ENCODE measurements at regions not wholly inside any gene's neighbourhood (a gene's known extent, or its start where the extent isn't known, plus 50 kb on each side); places are given as distances from the start of the nearest gene placed in this dataset.

DNA sequence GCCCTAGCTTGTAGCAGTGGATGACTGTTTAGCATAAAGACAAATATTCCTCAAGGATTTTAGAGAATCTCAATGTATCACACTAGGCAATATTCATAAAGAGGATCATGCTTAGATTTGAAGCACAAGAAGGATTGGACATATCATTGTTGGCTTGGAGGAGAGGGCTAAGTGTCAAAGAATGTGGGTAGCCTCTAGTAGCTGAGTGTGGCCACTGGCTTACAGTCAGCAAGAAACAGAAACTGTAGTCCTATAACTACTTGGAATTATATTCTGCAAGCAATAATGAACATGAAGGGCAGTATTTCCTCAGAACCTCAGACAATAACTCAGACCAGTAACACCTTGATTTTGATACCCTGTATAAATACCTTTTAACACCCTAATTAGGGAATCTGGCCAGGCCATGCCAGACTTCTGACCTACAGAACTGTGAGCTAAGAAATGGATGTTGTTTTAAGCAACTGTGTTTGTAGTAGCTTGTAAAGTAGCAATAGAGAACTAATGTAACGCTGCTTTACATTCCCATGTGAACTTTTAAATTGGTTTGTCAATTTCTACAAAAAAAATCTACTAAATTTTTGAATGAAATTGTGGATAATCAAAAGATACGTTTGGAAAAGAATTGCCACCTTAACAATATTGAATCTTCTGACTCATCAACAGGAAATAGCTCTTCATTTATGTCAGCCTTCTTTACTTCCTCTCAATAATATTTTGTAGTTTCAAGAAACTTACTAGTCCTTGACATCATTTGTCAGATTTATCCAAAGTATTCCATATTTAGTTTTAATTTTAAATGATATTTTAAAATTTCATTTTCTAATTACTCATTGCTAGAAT is 65.2 kb upstream of the RSPO3 start:
- ATAC-seq (no peak), DNase-seq (ENCODE audit: low spot score in 2 of 2) (no peak)
- Mint-ChIP-seq H3K36me3 (peaks cover 0 to 4% of the 10 kb centered on the region in 2 donors), H3K9me3 (peaks cover 13 to 16% of the 10 kb centered on the region in 2 donors), H3K27ac (no peak overlapping the region)

- ATAC-seq (no peak), DNase-seq (ENCODE audit: low spot score in 2 of 2) (no peak)
- no peak overlapping the region for H3K27ac Mint-ChIP-seq
- peaks cover 0 to 4% of the 10 kb centered on the region in 2 donors for H3K36me3 Mint-ChIP-seq
- H3K9me3 Mint-ChIP-seq, result peaks cover 13 to 15% of the 10 kb centered on the region in 2 donors
Observed at GRCh38 chr6:127053875-127054235, 64.6 kb upstream of the RSPO3 start.

DNA sequence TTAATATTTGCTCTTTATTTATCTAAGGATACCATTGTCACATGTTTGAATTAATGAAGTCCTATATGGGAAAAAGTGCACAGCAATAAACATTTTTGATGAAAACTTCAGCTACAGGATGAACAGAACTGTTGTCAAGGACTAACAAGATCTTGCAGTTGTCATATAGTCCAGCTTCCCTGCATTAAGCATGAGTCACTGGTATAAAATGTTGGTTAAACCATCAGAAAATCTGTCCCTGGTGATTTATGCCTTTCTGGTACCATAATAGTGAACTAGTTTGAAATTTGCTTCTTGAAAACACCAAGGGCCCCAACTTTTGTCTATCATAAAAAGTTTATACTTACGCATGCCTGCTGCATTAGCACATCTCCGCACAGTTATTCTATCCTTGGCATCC is 60.4 kb upstream of the RSPO3 start:
- ATAC-seq, result no peak
- Mint-ChIP-seq H3K9me3 (peaks cover 4 to 5% of the 10 kb centered on the region in 2 donors), H3K27ac (no peak overlapping the region), H3K36me3 (no peaks in the 10 kb centered on the region)
- no peak for DNase-seq (ENCODE audit: low spot score in 2 of 2)

DNA sequence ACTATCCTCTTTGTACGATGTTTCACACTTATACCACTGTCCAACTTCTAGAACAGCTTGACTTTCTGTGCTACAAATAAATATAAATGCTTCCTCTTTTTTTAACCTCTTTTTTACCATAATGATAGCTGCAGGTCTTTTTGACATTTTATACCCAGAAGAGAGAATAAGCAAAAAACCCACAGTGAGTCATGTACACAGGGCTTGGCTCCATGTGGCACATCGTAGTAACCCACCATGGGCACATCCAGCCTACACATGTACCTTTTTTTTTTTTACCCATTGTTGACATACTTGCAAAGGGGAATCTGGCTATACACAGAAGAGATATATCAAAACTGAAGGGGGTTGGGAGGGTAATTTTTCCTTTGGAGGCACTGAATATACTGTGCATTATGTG is 59.5 kb upstream of the RSPO3 start:
- H3K36me3 Mint-ChIP-seq, result no peaks in the 10 kb centered on the region
- ATAC-seq (no peak), DNase-seq (ENCODE audit: low spot score in 2 of 2) (no peak)
- H3K9me3 Mint-ChIP-seq, result peaks cover 4 to 5% of the 10 kb centered on the region in 2 donors
- no peak overlapping the region for H3K27ac Mint-ChIP-seq
